HepG2 (cell line): ENCODE measurements at regions not wholly inside any gene's neighbourhood (a gene's known extent, or its start where the extent isn't known, plus 50 kb on each side); places are given as distances from the start of the nearest gene placed in this dataset.

Experiments used
- ATAC-seq: fragments of 200-7000 bp; cut with Tn5 transposase; 3 replicates; pipeline ENCODE4 v1.9.1; 2020; ENCODE audit warnings: mild to moderate bottlenecking, moderate library complexity
- BruUV-seq: library from RNA; stranded (reverse); fragments of 400-500 nt; replicated peaks from 2 replicates; lab custom pipeline; 2021; lab: Mats Ljungman, UMichigan
- CTCF ChIA-PET: fragments of 300-600 bp; formaldehyde crosslinking; extraction: SDS; loops from one replicate; lab custom pipeline; 2021; ENCODE audit warnings: low total read pairs, inconsistent platforms, low intra/inter-chr PET ratio; lab: Yijun Ruan, JAX
- POLR2A ChIA-PET: fragments of 350-600 bp; sonication (Branson Sonifier 250); formaldehyde crosslinking; loops from one replicate; lab custom pipeline; 2020; ENCODE audit warnings: antibody characterized with exemption, inconsistent platforms; lab: Yijun Ruan, JAX
- DNase-seq: peaks from one replicate; pipeline ENCODE4 v3.0.0-alpha.2; 2015; ENCODE audit warnings: low spot score
- FAIRE-seq: peaks from 3 replicates; lab custom pipeline; 2011; peaks lifted over from hg19 to GRCh38; lab: Jason Lieb, UNC
- H2AFZ ChIP-seq: one replicate; pipeline ENCODE4 v1.6.1; 2011; ENCODE audit warnings: low read length, inconsistent platforms
- H3K27ac ChIP-seq: fragments of 300-600 bp; 3 replicates; pipeline ENCODE4 v1.8.0; 2011; ENCODE audit warnings: mixed run types, mild to moderate bottlenecking, mixed read lengths, low read length, inconsistent platforms; ENCODE audit not compliant: insufficient read depth; ENCODE audit errors: extremely low read length
- H3K27me3 ChIP-seq, 2 experiments: fragments of 200-600 bp in 1 of 2; 2 replicates in 1 of 2; 3 replicates in 1 of 2; pipeline versions ENCODE4 v1.6.0 to v1.8.0; 2011; ENCODE audit warnings: low read length in 2 of 2, mild to moderate bottlenecking in 2 of 2, moderate library complexity in 2 of 2, inconsistent platforms in 1 of 2; ENCODE audit not compliant: insufficient read depth in 2 of 2, control insufficient read depth in 1 of 2
- H3K36me3 ChIP-seq, 2 experiments: fragments of 200-600 bp in 1 of 2; replicated peaks in 1 of 2; 2 replicates in 1 of 2; 3 replicates in 1 of 2; pipeline versions ENCODE4 v1.5.1 to v1.8.0; 2011; ENCODE audit warnings: low read length in 2 of 2, inconsistent platforms in 1 of 2; ENCODE audit not compliant: insufficient read depth in 2 of 2, control insufficient read depth in 1 of 2
- H3K4me1 ChIP-seq: 2 replicates; pipeline ENCODE4 v1.5.1; 2012; ENCODE audit warnings: low read length, inconsistent platforms; ENCODE audit not compliant: insufficient read depth
- H3K4me2 ChIP-seq: 2 replicates; pipeline ENCODE4 v1.6.0; 2011; ENCODE audit warnings: low read depth, low read length, inconsistent platforms
- H3K4me3 ChIP-seq, 3 experiments: fragments of 200-600 bp in 1 of 3; sonication (generic), shearing (Covaris generic) in 1 of 3; replicated peaks in 1 of 3; 2 replicates each; pipeline ENCODE4 v1.5.1; 2011 to 2016; ENCODE audit warnings: low read length in 3 of 3, inconsistent platforms in 2 of 3, low read depth in 2 of 3, mild to moderate bottlenecking in 2 of 3, control low read depth in 1 of 3, mixed read lengths in 1 of 3; ENCODE audit not compliant: insufficient read depth in 1 of 3
- H3K79me2 ChIP-seq: one replicate; pipeline ENCODE4 v1.6.1; 2011; ENCODE audit warnings: low read length, inconsistent platforms; ENCODE audit not compliant: insufficient read depth
- H3K9ac ChIP-seq: 2 replicates; pipeline ENCODE4 v1.6.0; 2011; ENCODE audit warnings: mild to moderate bottlenecking, low read depth, low read length, inconsistent platforms; ENCODE audit not compliant: insufficient read depth
- H3K9me3 ChIP-seq: 2 replicates; pipeline ENCODE4 v1.5.1; 2012; ENCODE audit warnings: mild to moderate bottlenecking, low read length
- H4K20me1 ChIP-seq: 2 replicates; pipeline ENCODE4 v1.6.0; 2011; ENCODE audit warnings: inconsistent platforms, mild to moderate bottlenecking, low read length, moderate library complexity; ENCODE audit not compliant: insufficient read depth
- DRAP1 ChIP-seq: IDR thresholded peaks from 2 replicates; pipeline ENCODE4 v1.6.1; 2016; ENCODE audit warnings: missing genetic modification reagents, missing compliant biosample characterization
- HDAC1 ChIP-seq: sonication (generic); formaldehyde crosslinking; IDR thresholded peaks from 2 replicates; pipeline ENCODE4 v1.5.1; 2020; ENCODE audit warnings: mild to moderate bottlenecking, missing genetic modification reagents
- HMGXB3 ChIP-seq: sonication (generic); formaldehyde crosslinking; IDR thresholded peaks from 2 replicates; pipeline ENCODE4 v1.4.0; 2020; ENCODE audit warnings: missing genetic modification reagents, borderline replicate concordance
- RXRB ChIP-seq: IDR thresholded peaks from 2 replicates; pipeline ENCODE4 v1.6.1; 2016; ENCODE audit warnings: borderline replicate concordance, missing genetic modification reagents, missing compliant biosample characterization
- SSRP1 ChIP-seq: IDR thresholded peaks from 2 replicates; pipeline ENCODE4 v1.6.1; 2016; ENCODE audit warnings: control low read depth
- TSC22D2 ChIP-seq: sonication (generic); formaldehyde crosslinking; IDR thresholded peaks from 2 replicates; pipeline ENCODE4 v1.5.1; 2020; ENCODE audit warnings: missing genetic modification reagents, mild to moderate bottlenecking, borderline replicate concordance
- ZBTB10 ChIP-seq: sonication (generic); formaldehyde crosslinking; IDR thresholded peaks from 2 replicates; pipeline ENCODE4 v1.4.0; 2020; ENCODE audit warnings: missing genetic modification reagents, borderline replicate concordance
- ZBTB33 ChIP-seq: sonication (generic); formaldehyde crosslinking; IDR thresholded peaks from 2 replicates; pipeline ENCODE4 v1.4.0; 2020; ENCODE audit warnings: missing genetic modification reagents
- ZEB1 ChIP-seq: IDR thresholded peaks from 2 replicates; pipeline ENCODE4 v1.6.1; 2012; ENCODE audit warnings: mild to moderate bottlenecking, low read depth, inconsistent platforms; ENCODE audit not compliant: insufficient replicate concordance
- ZNF746 ChIP-seq: sonication (generic); formaldehyde crosslinking; IDR thresholded peaks from 2 replicates; pipeline ENCODE4 v1.8.0; 2022; ENCODE audit warnings: mild to moderate bottlenecking, missing genetic modification reagents
- ZNF749 ChIP-seq: sonication (generic); formaldehyde crosslinking; IDR thresholded peaks from 2 replicates; pipeline ENCODE4 v1.8.0; 2022; ENCODE audit warnings: mild to moderate bottlenecking, missing genetic modification reagents, moderate library complexity, borderline replicate concordance
- ZNF776 ChIP-seq: sonication (generic); formaldehyde crosslinking; IDR thresholded peaks from 2 replicates; pipeline ENCODE4 v1.4.0; 2020; ENCODE audit warnings: mild to moderate bottlenecking, missing genetic modification reagents
- ZSCAN12 ChIP-seq: sonication (generic); formaldehyde crosslinking; IDR thresholded peaks from 2 replicates; pipeline ENCODE4 v1.9.0; 2021; ENCODE audit warnings: mild to moderate bottlenecking, missing genetic modification reagents
- WGBS: methylation state at CpG from one replicate; pipeline ENCODE4 v1.1.6; 2017; ENCODE audit warnings: low lambda C conversion rate; 5-methylcytosine and 5-hydroxymethylcytosine counted together
- in situ Hi-C: cut with HindIII; loops from 2 replicates; pipeline ENCODE4 v1.10.0; 2017; ENCODE audit warnings: low pct_unique_long_range_greater_than_20kb; ENCODE audit not compliant: extremely low pct_ligation_motif_present
- intact Hi-C: fragments of 100-400 bp; cut with micrococcal nuclease; formaldehyde crosslinking; loops from one replicate; pipeline ENCODE4 v1.10.0; 2022; ENCODE audit not compliant: unreplicated experiment
- TF ChIP-seq, protein P1 (sequence below): sonication (generic); formaldehyde crosslinking; IDR thresholded peaks from 2 replicates; pipeline ENCODE4 v1.5.0; 2020; ENCODE audit warnings: missing genetic modification reagents

DNA sequence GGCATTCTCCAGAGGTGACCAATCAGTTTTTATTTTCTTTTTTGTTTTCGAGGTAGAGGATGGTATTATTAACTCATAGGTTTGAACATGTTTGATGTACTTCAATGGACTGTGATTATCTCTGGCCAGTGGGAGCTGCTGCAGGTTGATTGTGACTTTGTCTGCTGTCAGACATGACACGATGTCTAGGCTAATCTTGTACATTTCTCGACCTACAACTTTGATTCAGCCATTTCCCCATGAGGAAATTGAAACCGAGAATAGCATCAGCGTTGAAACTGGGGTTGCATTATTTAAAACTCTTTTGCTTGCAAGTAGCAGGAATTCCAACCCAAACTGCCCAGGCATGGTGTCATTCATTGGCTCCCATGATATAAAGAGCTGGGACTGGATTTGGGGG, 218.9 kb downstream of the CDH26 start:
- no peak for TF ChIP-seq ZEB1
- TF ChIP-seq ZNF776 (CRISPR knock-in tag) = no peak
- no peak for TF ChIP-seq ZNF746 (CRISPR knock-in tag)
- TF ChIP-seq RXRB (CRISPR knock-in tag) = no peak
- TF ChIP-seq ZBTB33 (CRISPR knock-in tag) = no peak
- no peak for TF ChIP-seq HMGXB3 (CRISPR knock-in tag)
- TF ChIP-seq DRAP1 = no peak
- no peak for TF ChIP-seq SSRP1 (CRISPR knock-in tag)
- no peak for TF ChIP-seq ZBTB10 (CRISPR knock-in tag)
- TF ChIP-seq, protein P1, sequence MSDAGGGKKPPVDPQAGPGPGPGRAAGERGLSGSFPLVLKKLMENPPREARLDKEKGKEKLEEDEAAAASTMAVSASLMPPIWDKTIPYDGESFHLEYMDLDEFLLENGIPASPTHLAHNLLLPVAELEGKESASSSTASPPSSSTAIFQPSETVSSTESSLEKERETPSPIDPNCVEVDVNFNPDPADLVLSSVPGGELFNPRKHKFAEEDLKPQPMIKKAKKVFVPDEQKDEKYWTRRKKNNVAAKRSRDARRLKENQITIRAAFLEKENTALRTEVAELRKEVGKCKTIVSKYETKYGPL (CRISPR knock-in tag) = no peak
- TF ChIP-seq ZSCAN12 (CRISPR knock-in tag) = no peak
- TF ChIP-seq ZNF749 = no peak
- TF ChIP-seq TSC22D2 (CRISPR knock-in tag) = no peak
- TF ChIP-seq HDAC1 = no peak
- no peak overlapping the region for H2AFZ ChIP-seq
- H3K79me2 ChIP-seq = no peaks in the 10 kb centered on the region
- H3K4me2 ChIP-seq = no peak overlapping the region
- peaks cover 20% of the 10 kb centered on the region for H3K9me3 ChIP-seq
- no peak for ATAC-seq
- H3K4me3 ChIP-seq = no peak overlapping the region
- under 1% methylated on average over 5 of the region's 5 CpGs for WGBS
- H3K36me3 ChIP-seq = no peaks in the 10 kb centered on the region
- no peaks in the 10 kb centered on the region for H4K20me1 ChIP-seq
- intact Hi-C loops (no loop called here), in situ Hi-C loops (no loop called here)
- no peak overlapping the region for H3K27ac ChIP-seq
- no peaks in the 10 kb centered on the region for H3K27me3 ChIP-seq
- CTCF ChIA-PET = no interaction called here
- BruUV-seq = no TSS peak
- POLR2A ChIA-PET = no interaction called here
- DNase-seq = no peak
- no peaks in the 10 kb centered on the region for H3K4me1 ChIP-seq
- H3K9ac ChIP-seq = no peak overlapping the region
- no peak for FAIRE-seq
